H1 (cell line): ENCODE measurements at regions not wholly inside any gene's neighbourhood (a gene's known extent, or its start where the extent isn't known, plus 50 kb on each side); places are given as distances from the start of the nearest gene placed in this dataset.

Experiments
- CTCF ChIA-PET: fragments of 300-600 bp; sonication (Branson Sonifier 250); formaldehyde crosslinking; loops from one replicate; lab custom pipeline; 2021; ENCODE audit not compliant: partially characterized antibody; lab: Charles Lee
- POLR2A ChIA-PET: fragments of 300-600 bp; sonication (Branson Sonifier 250); formaldehyde crosslinking; loops from one replicate; lab custom pipeline; 2021; ENCODE audit warnings: inconsistent platforms; ENCODE audit not compliant: partially characterized antibody; lab: Charles Lee
- DNase-seq, 2 experiments: peaks; one replicate each; pipeline versions ENCODE4 v3.0.0 to v3.0.0-alpha.2; 2010 to 2022; ENCODE audit warnings: low spot score in 2 of 2, low read depth in 1 of 2, mixed read lengths in 1 of 2
- FAIRE-seq: peaks from 2 replicates; lab custom pipeline; 2011; peaks lifted over from hg19 to GRCh38; lab: Jason Lieb, UNC
- H2AFZ ChIP-seq: 2 replicates; pipeline ENCODE4 v1.8.1; 2012; ENCODE audit warnings: low read length, inconsistent platforms
- H2AK5ac ChIP-seq: 2 replicates; pipeline ENCODE4 v1.6.1; 2013; ENCODE audit warnings: low read depth, low read length
- H2BK120ac ChIP-seq: replicated peaks from 2 replicates; pipeline ENCODE3; 2013; ENCODE audit warnings: low read depth, low read length, inconsistent platforms
- H2BK12ac ChIP-seq: 2 replicates; pipeline ENCODE4 v1.6.1; 2013; ENCODE audit warnings: low read depth, low read length
- H2BK15ac ChIP-seq: 2 replicates; pipeline ENCODE4 v1.6.1; 2013; ENCODE audit warnings: low read length
- H2BK20ac ChIP-seq: 2 replicates; pipeline ENCODE4 v1.6.1; 2013; ENCODE audit warnings: low read length
- H2BK5ac ChIP-seq: 2 replicates; pipeline ENCODE4 v1.6.1; 2013; ENCODE audit warnings: low read depth, low read length
- H3K14ac ChIP-seq: 2 replicates; pipeline ENCODE4 v1.6.1; 2013; ENCODE audit warnings: inconsistent platforms; ENCODE audit not compliant: insufficient read length
- H3K18ac ChIP-seq: 2 replicates; pipeline ENCODE4 v1.6.1; 2013; ENCODE audit warnings: low read length; ENCODE audit errors: extremely low read depth
- H3K23ac ChIP-seq: 2 replicates; pipeline ENCODE4 v1.6.1; 2013; ENCODE audit warnings: inconsistent platforms; ENCODE audit not compliant: insufficient read length
- H3K23me2 ChIP-seq: 2 replicates; pipeline ENCODE4 v1.6.1; 2013; ENCODE audit warnings: low read depth, low read length
- H3K27ac ChIP-seq: 2 replicates; pipeline ENCODE4 v1.6.1; 2011; ENCODE audit warnings: low read depth, low read length, inconsistent platforms
- H3K27me3 ChIP-seq, 4 experiments: replicated peaks in 1 of 4; 1 replicate in 1 of 4; 2 replicates in 3 of 4; pipeline versions ENCODE4 v1.6.1 to v1.8.1; 2011 to 2013; ENCODE audit warnings: low read length in 3 of 4, mild to moderate bottlenecking in 3 of 4, inconsistent platforms in 2 of 4, mixed read lengths in 2 of 4, moderate library complexity in 1 of 4; ENCODE audit not compliant: control insufficient read depth in 3 of 4, insufficient read depth in 3 of 4; ENCODE audit errors: extremely low read depth in 1 of 4
- H3K36me3 ChIP-seq, 4 experiments: 2 replicates each; pipeline versions ENCODE4 v1.6.1 to v1.8.1; 2011 to 2013; ENCODE audit warnings: mild to moderate bottlenecking in 4 of 4, low read length in 3 of 4, moderate library complexity in 2 of 4, control low read depth in 1 of 4, inconsistent platforms in 1 of 4; ENCODE audit not compliant: insufficient read depth in 4 of 4, control insufficient read depth in 2 of 4
- H3K4ac ChIP-seq: replicated peaks from 2 replicates; pipeline ENCODE3; 2013; ENCODE audit warnings: low read length, low read depth, mixed read lengths, inconsistent platforms; ENCODE audit not compliant: insufficient read length
- H3K4me1 ChIP-seq, 4 experiments: replicated peaks in 1 of 4; 1 replicate in 1 of 4; 2 replicates in 3 of 4; pipeline versions ENCODE4 v1.6.1 to v1.8.1; 2011 to 2013; ENCODE audit warnings: low read length in 3 of 4, inconsistent platforms in 2 of 4, mixed read lengths in 1 of 4; ENCODE audit not compliant: insufficient read depth in 4 of 4, control insufficient read depth in 3 of 4
- H3K4me2 ChIP-seq, 2 experiments: 2 replicates each; pipeline versions ENCODE4 v1.6.1 to v1.8.1; 2011 to 2013; ENCODE audit warnings: low read depth in 2 of 2, low read length in 2 of 2, control low read depth in 1 of 2, inconsistent platforms in 1 of 2, mild to moderate bottlenecking in 1 of 2; ENCODE audit not compliant: insufficient read depth in 1 of 2
- H3K4me3 ChIP-seq, 4 experiments: fragments of 200-600, 300-600 bp in 1 of 4; sonication (generic), shearing (Covaris generic), sonication (Bioruptor Twin) in 1 of 4; 2 replicates each; pipeline versions ENCODE4 v1.5.1 to v1.8.1; 2011 to 2016; ENCODE audit warnings: low read length in 4 of 4, low read depth in 3 of 4, control low read depth in 2 of 4, inconsistent platforms in 2 of 4, mild to moderate bottlenecking in 2 of 4, mixed read lengths in 1 of 4, moderate library complexity in 1 of 4; ENCODE audit not compliant: insufficient read depth in 2 of 4; ENCODE audit errors: extremely low read depth in 1 of 4
- H3K56ac ChIP-seq: replicated peaks from 2 replicates; pipeline ENCODE3; 2013; ENCODE audit warnings: low read depth, mild to moderate bottlenecking, mixed read lengths, low read length, inconsistent platforms; ENCODE audit not compliant: insufficient read length
- H3K79me1 ChIP-seq: 2 replicates; pipeline ENCODE4 v1.6.1; 2013; ENCODE audit warnings: low read depth, low read length, control low read depth
- H3K79me2 ChIP-seq, 2 experiments: 2 replicates each; pipeline versions ENCODE4 v1.6.1 to v1.8.1; 2012 to 2013; ENCODE audit warnings: low read length in 2 of 2, mild to moderate bottlenecking in 2 of 2, inconsistent platforms in 1 of 2; ENCODE audit not compliant: insufficient read depth in 2 of 2, control insufficient read depth in 1 of 2
- H3K9ac ChIP-seq, 4 experiments: replicated peaks in 1 of 4; 1 replicate in 1 of 4; 2 replicates in 3 of 4; pipeline versions ENCODE4 v1.6.1 to v1.8.1; 2011 to 2013; ENCODE audit warnings: low read depth in 3 of 4, low read length in 3 of 4, control low read depth in 2 of 4, mild to moderate bottlenecking in 2 of 4, moderate library complexity in 2 of 4, inconsistent platforms in 1 of 4; ENCODE audit errors: extremely low read depth in 1 of 4
- H3K9me3 ChIP-seq, 2 experiments: 2 replicates each; pipeline versions ENCODE4 v1.6.1 to v1.8.1; 2012 to 2013; ENCODE audit warnings: mild to moderate bottlenecking in 2 of 2, moderate library complexity in 2 of 2, control low read depth in 1 of 2, inconsistent platforms in 1 of 2, low read depth in 1 of 2, low read length in 1 of 2, mixed read lengths in 1 of 2; ENCODE audit not compliant: insufficient read depth in 2 of 2
- H4K20me1 ChIP-seq, 2 experiments: replicated peaks in 1 of 2; 2 replicates each; pipeline versions ENCODE3 to v1.8.1; 2011 to 2013; ENCODE audit warnings: inconsistent platforms in 2 of 2, low read length in 2 of 2, mild to moderate bottlenecking in 1 of 2; ENCODE audit not compliant: insufficient read depth in 2 of 2, control insufficient read depth in 1 of 2
- H4K5ac ChIP-seq: 2 replicates; pipeline ENCODE4 v1.6.1; 2013; ENCODE audit warnings: low read length, low read depth, mixed read lengths, inconsistent platforms; ENCODE audit not compliant: insufficient read length
- H4K8ac ChIP-seq: 2 replicates; pipeline ENCODE4 v1.8.0; 2013; ENCODE audit warnings: mild to moderate bottlenecking, moderate library complexity, low read length, inconsistent platforms; ENCODE audit not compliant: insufficient read depth; ENCODE audit errors: extremely low read depth
- H4K91ac ChIP-seq: replicated peaks from 2 replicates; pipeline ENCODE3; 2013; ENCODE audit warnings: low read length, mixed read lengths, inconsistent platforms; ENCODE audit not compliant: insufficient read length
- CBX5 ChIP-seq: fragments of 300-800, 300-1000 bp; sonication (generic); IDR thresholded peaks from 2 replicates; pipeline ENCODE4 v1.7.1; 2016; ENCODE audit warnings: antibody characterized with exemption, low read length, low read depth
- CHD2 ChIP-seq: IDR thresholded peaks from 2 replicates; pipeline ENCODE4 v1.6.1; 2012; ENCODE audit warnings: low read length, improper control_type of control experiment
- RAD21 ChIP-seq, 2 experiments: IDR thresholded peaks in 1 of 2; conservative IDR thresholded peaks in 1 of 2; 2 replicates each; pipeline ENCODE4 v1.6.1; 2011; ENCODE audit warnings: low read depth in 2 of 2, low read length in 2 of 2, improper control_type of control experiment in 1 of 2, inconsistent platforms in 1 of 2, mild to moderate bottlenecking in 1 of 2, moderate library complexity in 1 of 2
- SP2 ChIP-seq: IDR thresholded peaks from 2 replicates; pipeline ENCODE4 v1.6.1; 2012; ENCODE audit warnings: mild to moderate bottlenecking, low read length, inconsistent platforms
- TAF1 ChIP-seq: IDR thresholded peaks from 2 replicates; pipeline ENCODE4 v1.6.1; 2011; ENCODE audit warnings: mild to moderate bottlenecking, low read depth, low read length
- ZNF274 ChIP-seq: IDR thresholded peaks from 2 replicates; pipeline ENCODE4 v1.7.0; 2012; ENCODE audit warnings: low read length, borderline replicate concordance; ENCODE audit errors: extremely low read depth
- WGBS, 2 experiments: shearing (Covaris generic) in 1 of 2; methylation state at CpG; one replicate each; pipeline versions ENCODE4 v1.1.6 to v1.1.7; 2013 to 2015; ENCODE audit warnings: low lambda C conversion rate in 2 of 2, mixed read lengths in 2 of 2, inconsistent platforms in 1 of 2, low coverage in 1 of 2, missing lambda C conversion rate in 1 of 2; ENCODE audit not compliant: insufficient replicate concordance in 2 of 2, insufficient coverage in 1 of 2, insufficient read length in 1 of 2; ENCODE audit errors: extremely low coverage in 1 of 2, missing lambda C conversion rate in 1 of 2; 5-methylcytosine and 5-hydroxymethylcytosine counted together
- TF ChIP-seq, protein P1 (sequence below): IDR thresholded peaks from 2 replicates; pipeline ENCODE4 v1.6.1; 2012; ENCODE audit warnings: inconsistent platforms

DNA sequence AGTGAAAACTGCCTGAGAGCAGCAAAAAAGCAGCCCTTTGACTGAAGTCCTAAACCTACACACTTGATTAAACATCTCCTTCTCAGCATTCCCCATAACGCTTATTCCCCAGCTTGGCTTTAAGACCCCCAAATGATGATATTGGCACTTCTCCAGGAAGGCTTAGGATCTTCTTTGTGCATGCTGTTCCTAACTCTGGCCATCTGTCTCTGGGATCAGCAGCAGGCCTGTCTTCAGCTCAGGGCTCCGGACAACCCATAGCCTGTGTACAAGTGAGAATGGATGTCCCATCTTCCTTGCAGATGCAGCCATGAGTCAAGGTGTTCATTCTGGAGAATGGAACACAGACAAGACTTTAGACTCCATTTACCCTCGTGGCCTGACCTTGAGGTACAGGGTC is 81.6 kb upstream of the TMEM17 start:
- WGBS, 2 experiments = 82% methylated on average over 3 of the region's 3 CpGs; no CpG with 5 or more reads in 1 of the 2 experiments
- no peaks in the 10 kb centered on the region for H3K27me3 ChIP-seq
- H3K9ac ChIP-seq = no peak overlapping the region
- no peak overlapping the region for H3K14ac ChIP-seq
- no peak overlapping the region for H2BK120ac ChIP-seq
- ChIA-PET POLR2A (interaction anchor here (0.9 kb wide), 1 partner anchor 9 kb away, joined by 3 read pairs; no protein-coding TSS in a partner anchor), CTCF (interaction anchor here (1.0 kb wide), 1 partner anchor 466 kb away, joined by 3 read pairs; no protein-coding TSS in a partner anchor)
- H3K56ac ChIP-seq = no peak overlapping the region
- H3K18ac ChIP-seq = no peak overlapping the region
- TF ChIP-seq ZNF274 = no peak
- TF ChIP-seq, protein P1, sequence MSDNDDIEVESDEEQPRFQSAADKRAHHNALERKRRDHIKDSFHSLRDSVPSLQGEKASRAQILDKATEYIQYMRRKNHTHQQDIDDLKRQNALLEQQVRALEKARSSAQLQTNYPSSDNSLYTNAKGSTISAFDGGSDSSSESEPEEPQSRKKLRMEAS = no peak
- no peak for TF ChIP-seq CHD2
- no peak for TF ChIP-seq CBX5
- TF ChIP-seq SP2 = no peak
- TF ChIP-seq TAF1 = no peak
- no peak for TF ChIP-seq RAD21 (IDR thresholded peaks at IDR 0.05 in 1 of 2, conservative IDR thresholded peaks at IDR 0.05 in 1 of 2; ENCODE audit: low read depth in 2 of 2, low read length in 2 of 2)
- no peak overlapping the region for H2AK5ac ChIP-seq
- H2AFZ ChIP-seq = no peak overlapping the region
- H4K91ac ChIP-seq = no peak overlapping the region
- H4K8ac ChIP-seq = no peak overlapping the region
- no peak overlapping the region for H3K4me2 ChIP-seq
- H3K4ac ChIP-seq = no peak overlapping the region
- no peaks in the 10 kb centered on the region for H3K79me2 ChIP-seq
- no peak overlapping the region for H4K5ac ChIP-seq
- peaks cover 13 to 16% of the 10 kb centered on the region in 2 experiments for H3K9me3 ChIP-seq
- H2BK12ac ChIP-seq = 0 out of 2 replicates have a peak overlapping the region, but pooled peaks have one; percentile 9
- no peaks in the 10 kb centered on the region; the same call in 1 of the 2 replicates for H3K23me2 ChIP-seq
- H3K4me1 ChIP-seq = peaks cover 0 to 3% (median 0%) of the 10 kb centered on the region in 4 experiments; a peak in 1 of 7 replicates
- H4K20me1 ChIP-seq = no peaks in the 10 kb centered on the region
- no peak overlapping the region for H2BK5ac ChIP-seq
- no peaks in the 10 kb centered on the region for H3K79me1 ChIP-seq
- H3K36me3 ChIP-seq = peaks cover 0 to 5% (median 0%) of the 10 kb centered on the region in 4 experiments; a peak in 1 of 8 replicates
- no peak for FAIRE-seq
- no peak overlapping the region; the same call in 1 of the 2 replicates for H2BK15ac ChIP-seq
- H3K23ac ChIP-seq = no peak overlapping the region
- no peak for DNase-seq
- H2BK20ac ChIP-seq = no peak overlapping the region
- H3K27ac ChIP-seq = no peak overlapping the region
- H3K4me3 ChIP-seq = no peak overlapping the region
